ENCODE measurements at regions not wholly inside any gene's neighbourhood (a gene's known extent, or its start where the extent isn't known, plus 50 kb on each side); places are given as distances from the start of the nearest gene placed in this dataset.
"Not testable (repeated sequence)": the region's sequence is repeated elsewhere in the genome, so short reads cannot be mapped to it uniquely, and the experiment has no call there.

- H2BK15ac ChIP-seq (ENCODE audit: low read depth, poor library complexity, severe bottlenecking) = no peak overlapping the region
- H3K4ac ChIP-seq (ENCODE audit: low read depth in 1 of 2, low read length in 2 of 2) = no peak overlapping the region
- no peaks in the 10 kb centered on the region for H3K4me1 ChIP-seq (ENCODE audit: control insufficient read depth, insufficient read depth, low read depth, low read length)
- no peak overlapping the region for H4K8ac ChIP-seq (ENCODE audit: low read length)
- no peak overlapping the region for H2BK5ac ChIP-seq (ENCODE audit: low read depth, low read length, poor library complexity, severe bottlenecking)
- no peak overlapping the region for H3K27ac ChIP-seq (ENCODE audit: low read length, poor library complexity, severe bottlenecking)
- H3K36me3 ChIP-seq (ENCODE audit: control insufficient read depth in 1 of 2, insufficient read depth in 2 of 2, low read depth in 1 of 2, low read length in 2 of 2) = no peaks in the 10 kb centered on the region
- no peak overlapping the region for H3K18ac ChIP-seq (ENCODE audit: low read depth in 1 of 2, low read length in 2 of 2)
- H3K4me2 ChIP-seq (ENCODE audit: low read length, poor library complexity, severe bottlenecking) = no peak overlapping the region
- no peak overlapping the region for H3K23ac ChIP-seq (ENCODE audit: low read length in 2 of 2)
- no peak for DNase-seq
- 86% methylated on average over 2 of the region's 2 CpGs for WGBS
- H3K79me1 ChIP-seq (replicated peaks; ENCODE audit: low read length, poor library complexity, severe bottlenecking) = no peaks in the 10 kb centered on the region
- no peak overlapping the region for H2AFZ ChIP-seq (ENCODE audit: low read depth, low read length)
- H3K27me3 ChIP-seq (ENCODE audit: control insufficient read depth in 1 of 2, insufficient read depth in 1 of 2, low read length in 2 of 2) = no peaks in the 10 kb centered on the region
- no peak overlapping the region for H3K9ac ChIP-seq (ENCODE audit: low read length)
- H2AK5ac ChIP-seq (ENCODE audit: low read length, severe bottlenecking) = no peak overlapping the region
- H2BK12ac ChIP-seq (ENCODE audit: low read length in 2 of 2) = no peak overlapping the region
- H3K14ac ChIP-seq (ENCODE audit: low read length in 2 of 2) = no peak overlapping the region
- no peak overlapping the region for H4K91ac ChIP-seq (ENCODE audit: low read length)
- no peaks in the 10 kb centered on the region for H3K9me3 ChIP-seq (ENCODE audit: control insufficient read depth, low read length)
- H3K4me3 ChIP-seq (ENCODE audit: insufficient read depth in 1 of 2, low read depth in 1 of 2, low read length in 2 of 2) = no peak overlapping the region
- no peak overlapping the region for H2BK120ac ChIP-seq (ENCODE audit: low read depth, low read length)
Measured at GRCh38 chr15:81724536-81724935, 321.3 kb downstream of the MEX3B start.

- Histone ChIP-seq H3K14ac (ENCODE audit: low read length in 2 of 2) (no peak overlapping the region), H4K8ac (ENCODE audit: low read length) (no peak overlapping the region), H3K18ac (ENCODE audit: low read depth in 1 of 2, low read length in 2 of 2) (no peak overlapping the region), H2BK120ac (ENCODE audit: low read depth, low read length) (no peak overlapping the region), H3K79me1 (replicated peaks; ENCODE audit: low read length, poor library complexity, severe bottlenecking) (no peaks in the 10 kb centered on the region), H3K36me3 (ENCODE audit: control insufficient read depth in 1 of 2, insufficient read depth in 2 of 2, low read depth in 1 of 2, low read length in 2 of 2) (no peaks in the 10 kb centered on the region), H2BK5ac (ENCODE audit: low read depth, low read length, poor library complexity, severe bottlenecking) (no peak overlapping the region), H3K4me1 (ENCODE audit: control insufficient read depth, insufficient read depth, low read depth, low read length) (no peaks in the 10 kb centered on the region), H4K91ac (ENCODE audit: low read length) (no peak overlapping the region), H3K9ac (ENCODE audit: low read length) (no peak overlapping the region), H2AK5ac (ENCODE audit: low read length, severe bottlenecking) (no peak overlapping the region), H3K9me3 (ENCODE audit: control insufficient read depth, low read length) (no peaks in the 10 kb centered on the region), H2BK15ac (ENCODE audit: low read depth, poor library complexity, severe bottlenecking) (no peak overlapping the region), H3K4me3 (ENCODE audit: insufficient read depth in 1 of 2, low read depth in 1 of 2, low read length in 2 of 2) (no peak overlapping the region), H3K23ac (ENCODE audit: low read length in 2 of 2) (no peak overlapping the region), H3K4me2 (ENCODE audit: low read length, poor library complexity, severe bottlenecking) (no peak overlapping the region), H3K27ac (ENCODE audit: low read length, poor library complexity, severe bottlenecking) (no peak overlapping the region), H3K4ac (ENCODE audit: low read depth in 1 of 2, low read length in 2 of 2) (no peak overlapping the region), H2AFZ (ENCODE audit: low read depth, low read length) (no peak overlapping the region), H2BK12ac (ENCODE audit: low read length in 2 of 2) (no peak overlapping the region), H3K27me3 (ENCODE audit: control insufficient read depth in 1 of 2, insufficient read depth in 1 of 2, low read length in 2 of 2) (no peaks in the 10 kb centered on the region)
- DNase-seq = no peak
- WGBS = 81% methylated on average over 3 of the region's 3 CpGs
Measured at GRCh38 chr15:81723701-81724100, 322.1 kb downstream of the MEX3B start.

- no peak overlapping the region for H2BK120ac ChIP-seq (ENCODE audit: low read depth, low read length)
Measured at GRCh38 chr15:81723113-81723651, 322.6 kb downstream of the MEX3B start.

GRCh38 chr15:81716468-81716867, 329.4 kb downstream of the MEX3B start:
- not testable (repeated sequence) for H3K4me2 ChIP-seq (ENCODE audit: low read length, poor library complexity, severe bottlenecking); H3K4me1 ChIP-seq (ENCODE audit: control insufficient read depth, insufficient read depth, low read depth, low read length); H3K4me3 ChIP-seq (ENCODE audit: insufficient read depth in 1 of 2, low read depth in 1 of 2, low read length in 2 of 2); H3K9me3 ChIP-seq (ENCODE audit: control insufficient read depth, low read length); DNase-seq; H3K14ac ChIP-seq (ENCODE audit: low read length in 2 of 2); H4K91ac ChIP-seq (ENCODE audit: low read length); H2AFZ ChIP-seq (ENCODE audit: low read depth, low read length); H2AK5ac ChIP-seq (ENCODE audit: low read length, severe bottlenecking); H3K18ac ChIP-seq (ENCODE audit: low read depth in 1 of 2, low read length in 2 of 2); H4K8ac ChIP-seq (ENCODE audit: low read length); H2BK5ac ChIP-seq (ENCODE audit: low read depth, low read length, poor library complexity, severe bottlenecking); H2BK15ac ChIP-seq (ENCODE audit: low read depth, poor library complexity, severe bottlenecking); H3K23ac ChIP-seq (ENCODE audit: low read length in 2 of 2); H3K9ac ChIP-seq (ENCODE audit: low read length); H2BK120ac ChIP-seq (ENCODE audit: low read depth, low read length); H3K27me3 ChIP-seq (ENCODE audit: control insufficient read depth in 1 of 2, insufficient read depth in 1 of 2, low read length in 2 of 2); H2BK12ac ChIP-seq (ENCODE audit: low read length in 2 of 2); H3K27ac ChIP-seq (ENCODE audit: low read length, poor library complexity, severe bottlenecking); H3K36me3 ChIP-seq (ENCODE audit: control insufficient read depth in 1 of 2, insufficient read depth in 2 of 2, low read depth in 1 of 2, low read length in 2 of 2); H3K4ac ChIP-seq (ENCODE audit: low read depth in 1 of 2, low read length in 2 of 2); H3K79me1 ChIP-seq (replicated peaks; ENCODE audit: low read length, poor library complexity, severe bottlenecking)
- WGBS = 100% methylated on average over 1 of the region's 2 CpGs

More at GRCh38 chr15:81723113-81723651, 322.6 kb downstream of the MEX3B start:
- H2BK15ac ChIP-seq (ENCODE audit: low read depth, poor library complexity, severe bottlenecking) = no peak overlapping the region
- no peak overlapping the region for H3K4me3 ChIP-seq (ENCODE audit: insufficient read depth in 1 of 2, low read depth in 1 of 2, low read length in 2 of 2)
- no peaks in the 10 kb centered on the region for H3K4me1 ChIP-seq (ENCODE audit: control insufficient read depth, insufficient read depth, low read depth, low read length)
- no peaks in the 10 kb centered on the region for H3K36me3 ChIP-seq (ENCODE audit: control insufficient read depth in 1 of 2, insufficient read depth in 2 of 2, low read depth in 1 of 2, low read length in 2 of 2)
- WGBS = 71% methylated on average over 5 of the region's 5 CpGs
- no peak overlapping the region for H2BK5ac ChIP-seq (ENCODE audit: low read depth, low read length, poor library complexity, severe bottlenecking)
- H3K9ac ChIP-seq (ENCODE audit: low read length) = no peak overlapping the region
- H3K23ac ChIP-seq (ENCODE audit: low read length in 2 of 2) = no peak overlapping the region
- H3K9me3 ChIP-seq (ENCODE audit: control insufficient read depth, low read length) = no peaks in the 10 kb centered on the region
- H3K27me3 ChIP-seq (ENCODE audit: control insufficient read depth in 1 of 2, insufficient read depth in 1 of 2, low read length in 2 of 2) = no peaks in the 10 kb centered on the region
- H3K79me1 ChIP-seq (replicated peaks; ENCODE audit: low read length, poor library complexity, severe bottlenecking) = no peaks in the 10 kb centered on the region
- no peak overlapping the region for H3K18ac ChIP-seq (ENCODE audit: low read depth in 1 of 2, low read length in 2 of 2)
- H4K8ac ChIP-seq (ENCODE audit: low read length) = no peak overlapping the region
- no peak overlapping the region for H3K4ac ChIP-seq (ENCODE audit: low read depth in 1 of 2, low read length in 2 of 2)
- H2AFZ ChIP-seq (ENCODE audit: low read depth, low read length) = no peak overlapping the region
- no peak overlapping the region for H4K91ac ChIP-seq (ENCODE audit: low read length)
- no peak overlapping the region for H3K4me2 ChIP-seq (ENCODE audit: low read length, poor library complexity, severe bottlenecking)
- no peak overlapping the region for H3K14ac ChIP-seq (ENCODE audit: low read length in 2 of 2)
- DNase-seq = no peak
- H2BK12ac ChIP-seq (ENCODE audit: low read length in 2 of 2) = no peak overlapping the region
- no peak overlapping the region for H3K27ac ChIP-seq (ENCODE audit: low read length, poor library complexity, severe bottlenecking)
- no peak overlapping the region for H2AK5ac ChIP-seq (ENCODE audit: low read length, severe bottlenecking)
